Chondrocyte (in vitro differentiated cells): ENCODE measurements at regions not wholly inside any gene's neighbourhood (a gene's known extent, or its start where the extent isn't known, plus 50 kb on each side); places are given as distances from the start of the nearest gene placed in this dataset.

ENCODE experiments used
- DNase-seq: peaks from one replicate; pipeline ENCODE4 v3.0.0; 2021; ENCODE audit warnings: mixed read lengths, low spot score
- H3K27ac Mint-ChIP-seq: one replicate; pipeline ENCODE4 v1.8.0; 2021; ENCODE audit warnings: mild to moderate bottlenecking, moderate library complexity, mixed read lengths; ENCODE audit not compliant: unreplicated experiment
- H3K27me3 Mint-ChIP-seq: 2 replicates; pipeline ENCODE4 v1.8.0; 2021; ENCODE audit warnings: low read depth, mixed read lengths
- H3K36me3 Mint-ChIP-seq: 2 replicates; pipeline ENCODE4 v1.8.0; 2021; ENCODE audit warnings: low read depth, mixed read lengths
- H3K4me1 Mint-ChIP-seq: 2 replicates; pipeline ENCODE4 v1.8.0; 2021; ENCODE audit warnings: low read depth, mild to moderate bottlenecking, mixed read lengths
- H3K4me3 Mint-ChIP-seq: one replicate; pipeline ENCODE4 v1.8.0; 2021; ENCODE audit warnings: mild to moderate bottlenecking, moderate library complexity, mixed read lengths; ENCODE audit not compliant: unreplicated experiment
- H3K9me3 Mint-ChIP-seq: 2 replicates; pipeline ENCODE4 v1.8.0; 2021; ENCODE audit warnings: low read depth, mixed read lengths
- TF ChIP-seq, protein P1 (sequence below): fragments of 200-600 bp; sonication (generic); IDR thresholded peaks from 2 replicates; pipeline ENCODE4 v1.5.0; 2021; ENCODE audit warnings: antibody characterized with exemption, mild to moderate bottlenecking, moderate library complexity

DNA sequence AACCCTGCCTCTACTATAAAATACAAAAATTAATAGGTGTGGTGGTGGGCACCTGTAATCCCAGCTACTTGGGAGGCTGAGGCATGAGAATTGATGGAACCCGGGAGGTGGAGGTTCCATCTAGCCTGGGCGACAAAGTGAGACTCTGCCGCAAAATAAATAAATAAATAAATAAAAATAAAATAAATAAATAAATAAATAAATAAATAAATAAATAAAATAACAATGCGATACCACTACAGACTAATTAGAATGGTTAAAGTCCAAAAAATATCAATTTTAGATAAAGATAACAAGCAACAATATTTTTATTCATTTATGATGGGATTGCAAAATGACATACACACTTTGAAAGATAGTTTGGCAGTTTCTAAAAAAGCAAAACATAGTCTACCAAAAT is 1131.5 kb downstream of the SI start:
- Mint-ChIP-seq H3K4me3 (no peak overlapping the region), H3K36me3 (peaks cover 3% of the 10 kb centered on the region), H3K27ac (no peak overlapping the region), H3K4me1 (no peaks in the 10 kb centered on the region), H3K9me3 (peaks cover 22% of the 10 kb centered on the region), H3K27me3 (no peaks in the 10 kb centered on the region)
- TF ChIP-seq, protein P1, sequence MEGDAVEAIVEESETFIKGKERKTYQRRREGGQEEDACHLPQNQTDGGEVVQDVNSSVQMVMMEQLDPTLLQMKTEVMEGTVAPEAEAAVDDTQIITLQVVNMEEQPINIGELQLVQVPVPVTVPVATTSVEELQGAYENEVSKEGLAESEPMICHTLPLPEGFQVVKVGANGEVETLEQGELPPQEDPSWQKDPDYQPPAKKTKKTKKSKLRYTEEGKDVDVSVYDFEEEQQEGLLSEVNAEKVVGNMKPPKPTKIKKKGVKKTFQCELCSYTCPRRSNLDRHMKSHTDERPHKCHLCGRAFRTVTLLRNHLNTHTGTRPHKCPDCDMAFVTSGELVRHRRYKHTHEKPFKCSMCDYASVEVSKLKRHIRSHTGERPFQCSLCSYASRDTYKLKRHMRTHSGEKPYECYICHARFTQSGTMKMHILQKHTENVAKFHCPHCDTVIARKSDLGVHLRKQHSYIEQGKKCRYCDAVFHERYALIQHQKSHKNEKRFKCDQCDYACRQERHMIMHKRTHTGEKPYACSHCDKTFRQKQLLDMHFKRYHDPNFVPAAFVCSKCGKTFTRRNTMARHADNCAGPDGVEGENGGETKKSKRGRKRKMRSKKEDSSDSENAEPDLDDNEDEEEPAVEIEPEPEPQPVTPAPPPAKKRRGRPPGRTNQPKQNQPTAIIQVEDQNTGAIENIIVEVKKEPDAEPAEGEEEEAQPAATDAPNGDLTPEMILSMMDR: no peak
- no peak for DNase-seq

DNA sequence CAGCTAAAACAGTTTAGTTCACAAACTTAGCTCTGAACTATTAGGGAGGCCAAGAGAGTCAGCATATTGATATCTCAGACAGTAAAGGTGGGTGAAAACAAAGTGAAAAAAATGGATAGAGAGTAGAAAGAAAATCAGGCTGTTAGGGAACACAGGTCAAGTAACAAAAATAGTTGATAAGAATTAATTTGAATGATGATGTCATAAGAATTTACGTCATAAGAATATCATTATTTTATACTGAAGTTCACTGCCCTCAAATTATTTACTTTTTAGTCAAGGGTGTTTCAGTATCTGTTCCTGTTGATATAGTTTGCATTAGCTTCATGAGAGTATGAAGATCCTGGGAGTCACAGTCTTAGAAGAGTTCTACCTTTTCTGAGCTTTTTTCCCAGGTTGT is 1134.6 kb downstream of the SI start:
- H3K4me1 Mint-ChIP-seq: peaks cover 4% of the 10 kb centered on the region
- H3K36me3 Mint-ChIP-seq: peaks cover 3% of the 10 kb centered on the region
- no peak for DNase-seq
- TF ChIP-seq, protein P1: no peak
- no peak overlapping the region for H3K27ac Mint-ChIP-seq
- no peak overlapping the region for H3K4me3 Mint-ChIP-seq
- H3K27me3 Mint-ChIP-seq: no peaks in the 10 kb centered on the region
- peaks cover 24% of the 10 kb centered on the region for H3K9me3 Mint-ChIP-seq

DNA sequence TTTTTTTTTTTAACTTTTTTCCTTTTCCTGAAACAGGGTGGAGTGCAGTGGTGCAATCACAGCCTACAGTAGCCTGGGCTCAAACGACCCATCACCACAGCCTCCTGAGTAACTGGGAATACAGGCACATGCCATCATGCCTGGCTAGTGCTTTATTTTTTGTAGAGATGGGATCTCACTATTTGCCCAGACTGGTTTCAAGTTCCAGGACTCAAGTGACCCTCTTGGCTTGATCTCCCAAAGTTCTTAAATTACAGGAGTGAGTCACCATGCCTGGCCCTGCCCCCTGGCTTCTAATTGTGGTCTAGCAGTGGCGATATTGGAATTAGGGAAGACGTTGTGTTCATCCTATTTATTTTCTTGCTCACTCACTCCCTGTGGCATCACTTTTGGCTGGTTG is 1138.4 kb downstream of the SI start:
- Mint-ChIP-seq H3K4me3 (no peak overlapping the region), H3K4me1 (peaks cover 4% of the 10 kb centered on the region), H3K27ac (no peak overlapping the region), H3K27me3 (no peaks in the 10 kb centered on the region), H3K36me3 (peaks cover 3% of the 10 kb centered on the region), H3K9me3 (peaks cover 21% of the 10 kb centered on the region)
- TF ChIP-seq, protein P1: peak; percentile 39
- DNase-seq: no peak

DNA sequence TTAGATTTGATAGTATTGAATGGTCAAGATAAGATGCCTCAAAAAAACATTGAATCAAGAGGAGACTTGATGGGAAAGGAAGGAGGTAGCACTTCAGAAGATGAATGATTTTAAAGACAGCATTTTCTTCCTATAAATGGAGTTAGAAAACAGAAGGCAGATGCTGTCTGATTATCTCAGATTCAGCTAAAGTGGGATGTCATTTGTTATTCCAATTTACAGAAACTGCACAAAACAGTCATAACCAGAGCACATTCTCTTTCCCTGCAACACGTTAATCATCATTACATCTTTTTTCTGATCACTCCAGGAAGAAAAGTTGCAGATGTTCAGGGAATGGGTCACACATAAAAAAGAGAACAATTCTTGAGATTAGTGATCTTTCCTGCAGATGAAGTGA is 1141.8 kb downstream of the SI start:
- Mint-ChIP-seq H3K4me3 (no peak overlapping the region), H3K27me3 (no peaks in the 10 kb centered on the region), H3K27ac (no peak overlapping the region), H3K9me3 (peaks cover 2% of the 10 kb centered on the region), H3K36me3 (no peaks in the 10 kb centered on the region), H3K4me1 (peaks cover 4% of the 10 kb centered on the region)
- TF ChIP-seq, protein P1: no peak
- DNase-seq: no peak

DNA sequence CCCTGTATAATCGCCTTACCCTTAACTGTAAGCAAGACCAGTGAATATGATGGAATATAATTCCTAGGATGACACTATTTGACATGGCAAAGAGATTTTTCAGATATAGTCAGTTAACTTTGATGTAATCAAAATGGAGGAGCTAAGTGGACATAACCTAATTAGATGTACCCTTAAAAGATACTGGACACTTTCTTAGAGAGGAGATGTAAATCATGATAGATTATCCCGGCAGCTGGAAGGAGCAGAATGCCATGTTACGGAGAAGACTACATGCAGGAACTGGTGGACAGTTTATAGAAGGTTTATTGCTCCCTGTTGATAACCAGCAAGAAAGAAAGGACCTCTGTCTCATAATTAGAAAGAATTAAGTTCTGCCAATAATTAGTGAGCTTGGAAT is 1142.9 kb downstream of the SI start:
- Mint-ChIP-seq H3K4me3 (no peak overlapping the region), H3K27ac (no peak overlapping the region), H3K9me3 (no peaks in the 10 kb centered on the region), H3K27me3 (no peaks in the 10 kb centered on the region), H3K36me3 (no peaks in the 10 kb centered on the region), H3K4me1 (peaks cover 4% of the 10 kb centered on the region)
- no peak for DNase-seq
- TF ChIP-seq, protein P1: no peak
